HFF-Myc (cell line): ENCODE measurements at regions not wholly inside any gene's neighbourhood (a gene's known extent, or its start where the extent isn't known, plus 50 kb on each side); places are given as distances from the start of the nearest gene placed in this dataset.

Source experiments
- DNase-seq: peaks from one replicate; pipeline ENCODE4 v3.0.0-alpha.2; 2011; ENCODE audit warnings: low read depth; ENCODE audit errors: extremely low read depth
- H3K4me3 ChIP-seq: replicated peaks from 2 replicates; pipeline ENCODE4 v1.5.1; 2011; ENCODE audit warnings: low read depth, mild to moderate bottlenecking, control low read depth, low read length
- CTCF ChIP-seq: IDR thresholded peaks from 2 replicates; pipeline ENCODE4 v1.5.1; 2012; ENCODE audit warnings: mild to moderate bottlenecking, low read depth, low read length, control low read depth; ENCODE audit errors: missing control alignments

- no peak for TF ChIP-seq CTCF
- H3K4me3 ChIP-seq = no peak overlapping the region
- DNase-seq = no peak
Measured at GRCh38 chr17:31758646-31759045, 100.4 kb downstream of the COPRS start.

GRCh38 chr17:31757097-31757496, 101.9 kb downstream of the COPRS start:
- no peak for DNase-seq
- no peak for TF ChIP-seq CTCF

GRCh38 chr17:31754239-31754945, 104.7 kb downstream of the COPRS start:
- no peak for DNase-seq
- TF ChIP-seq CTCF = no peak
- H3K4me3 ChIP-seq = no peak overlapping the region

More at GRCh38 chr17:31757097-31757496, 101.9 kb downstream of the COPRS start:
- H3K4me3 ChIP-seq = no peak overlapping the region

GRCh38 chr17:31753011-31753410, 106.0 kb downstream of the COPRS start:
- no peak for TF ChIP-seq CTCF
- no peak for DNase-seq
- no peak overlapping the region for H3K4me3 ChIP-seq

GRCh38 chr17:31752584-31752983, 106.5 kb downstream of the COPRS start:
- H3K4me3 ChIP-seq = no peak overlapping the region
- DNase-seq = no peak
- no peak for TF ChIP-seq CTCF

- no peak for TF ChIP-seq CTCF
- H3K4me3 ChIP-seq = no peak overlapping the region
- no peak for DNase-seq
Measured at GRCh38 chr17:31750578-31750977, 108.5 kb downstream of the COPRS start.

- H3K4me3 ChIP-seq = no peak overlapping the region
- no peak for TF ChIP-seq CTCF
- no peak for DNase-seq
Measured at GRCh38 chr17:31748881-31749280, 110.2 kb downstream of the COPRS start.
